ENCODE measurements at regions not wholly inside any gene's neighbourhood (a gene's known extent, or its start where the extent isn't known, plus 50 kb on each side); places are given as distances from the start of the nearest gene placed in this dataset.

GRCh38 chr2:18065249-18065648 is 186.8 kb downstream of the KCNS3 start:
- Histone ChIP-seq H3K79me2 (ENCODE audit: control insufficient read depth, low read length) (no peaks in the 10 kb centered on the region), H3K9me2 (replicated peaks; ENCODE audit: control insufficient read depth, low read length) (no peaks in the 10 kb centered on the region), H3K4me2 (ENCODE audit: low read length) (no peak overlapping the region), H3K4me1 (ENCODE audit: control insufficient read depth, low read length) (no peaks in the 10 kb centered on the region), H3K36me3 (ENCODE audit: control insufficient read depth, low read length) (no peaks in the 10 kb centered on the region), H4K20me1 (ENCODE audit: control insufficient read depth, insufficient read depth, low read depth, low read length) (no peaks in the 10 kb centered on the region), H3K9me3 (ENCODE audit: control insufficient read depth, insufficient read depth, low read length) (no peaks in the 10 kb centered on the region), H3K27me3 (ENCODE audit: control insufficient read depth, low read length) (no peaks in the 10 kb centered on the region), H3K4me3 (ENCODE audit: low read length) (no peak overlapping the region), H3K27ac (ENCODE audit: low read depth, low read length) (no peak overlapping the region), H3F3A (ENCODE audit: control insufficient read depth, insufficient read depth) (no peaks in the 10 kb centered on the region)
- TF ChIP-seq EZH2phosphoT487 (IDR thresholded peaks at IDR 0.05; ENCODE audit: borderline replicate concordance, low read length): no peak

GRCh38 chr2:18063826-18064470 is 185.5 kb downstream of the KCNS3 start:
- H3F3A ChIP-seq (ENCODE audit: control insufficient read depth, insufficient read depth): no peaks in the 10 kb centered on the region
- H3K4me1 ChIP-seq (ENCODE audit: control insufficient read depth, low read length): no peaks in the 10 kb centered on the region
- no peaks in the 10 kb centered on the region for H3K9me3 ChIP-seq (ENCODE audit: control insufficient read depth, insufficient read depth, low read length)
- no peaks in the 10 kb centered on the region for H3K79me2 ChIP-seq (ENCODE audit: control insufficient read depth, low read length)
- H3K27ac ChIP-seq (ENCODE audit: low read depth, low read length): no peak overlapping the region
- no peaks in the 10 kb centered on the region for H3K27me3 ChIP-seq (ENCODE audit: control insufficient read depth, low read length)
- H3K9me2 ChIP-seq (replicated peaks; ENCODE audit: control insufficient read depth, low read length): no peaks in the 10 kb centered on the region
- H4K20me1 ChIP-seq (ENCODE audit: control insufficient read depth, insufficient read depth, low read depth, low read length): no peaks in the 10 kb centered on the region
- no peaks in the 10 kb centered on the region for H3K36me3 ChIP-seq (ENCODE audit: control insufficient read depth, low read length)
- no peak overlapping the region for H3K4me2 ChIP-seq (ENCODE audit: low read length)
- H3K4me3 ChIP-seq (ENCODE audit: low read length): no peak overlapping the region
- TF ChIP-seq CTCF (IDR thresholded peaks at IDR 0.05; ENCODE audit: low read depth, low read length, poor library complexity, severe bottlenecking) (no peak), EZH2phosphoT487 (IDR thresholded peaks at IDR 0.05; ENCODE audit: borderline replicate concordance, low read length) (no peak)

GRCh38 chr2:18062892-18063291 is 184.4 kb downstream of the KCNS3 start:
- Histone ChIP-seq H3K4me3 (ENCODE audit: low read length) (no peak overlapping the region), H3K79me2 (ENCODE audit: control insufficient read depth, low read length) (no peaks in the 10 kb centered on the region), H4K20me1 (ENCODE audit: control insufficient read depth, insufficient read depth, low read depth, low read length) (no peaks in the 10 kb centered on the region), H3K9me3 (ENCODE audit: control insufficient read depth, insufficient read depth, low read length) (no peaks in the 10 kb centered on the region), H3K4me1 (ENCODE audit: control insufficient read depth, low read length) (no peaks in the 10 kb centered on the region), H3K9me2 (replicated peaks; ENCODE audit: control insufficient read depth, low read length) (no peaks in the 10 kb centered on the region), H3K27me3 (ENCODE audit: control insufficient read depth, low read length) (no peaks in the 10 kb centered on the region), H3K27ac (ENCODE audit: low read depth, low read length) (no peak overlapping the region), H3K36me3 (ENCODE audit: control insufficient read depth, low read length) (no peaks in the 10 kb centered on the region), H3K4me2 (ENCODE audit: low read length) (no peak overlapping the region), H3F3A (ENCODE audit: control insufficient read depth, insufficient read depth) (no peaks in the 10 kb centered on the region)
- TF ChIP-seq CTCF (IDR thresholded peaks at IDR 0.05; ENCODE audit: low read depth, low read length, poor library complexity, severe bottlenecking): no peak

- H3K79me2 ChIP-seq (ENCODE audit: control insufficient read depth, low read length): no peaks in the 10 kb centered on the region
- no peaks in the 10 kb centered on the region for H3K9me2 ChIP-seq (replicated peaks; ENCODE audit: control insufficient read depth, low read length)
- no peak overlapping the region for H3K4me3 ChIP-seq (ENCODE audit: low read length)
- no peaks in the 10 kb centered on the region for H3K36me3 ChIP-seq (ENCODE audit: control insufficient read depth, low read length)
- H4K20me1 ChIP-seq (ENCODE audit: control insufficient read depth, insufficient read depth, low read depth, low read length): no peaks in the 10 kb centered on the region
- H3K4me2 ChIP-seq (ENCODE audit: low read length): no peak overlapping the region
- no peaks in the 10 kb centered on the region for H3K27me3 ChIP-seq (ENCODE audit: control insufficient read depth, low read length)
- H3K4me1 ChIP-seq (ENCODE audit: control insufficient read depth, low read length): no peaks in the 10 kb centered on the region
- H3K9me3 ChIP-seq (ENCODE audit: control insufficient read depth, insufficient read depth, low read length): no peaks in the 10 kb centered on the region
- no peak overlapping the region for H3K27ac ChIP-seq (ENCODE audit: low read depth, low read length)
- TF ChIP-seq EZH2phosphoT487 (IDR thresholded peaks at IDR 0.05; ENCODE audit: borderline replicate concordance, low read length) (no peak), CTCF (IDR thresholded peaks at IDR 0.05; ENCODE audit: low read depth, low read length, poor library complexity, severe bottlenecking) (no peak)
- no peaks in the 10 kb centered on the region for H3F3A ChIP-seq (ENCODE audit: control insufficient read depth, insufficient read depth)
These were observed 183.2 kb downstream of the KCNS3 start for GRCh38 chr2:18061717-18062116.
